ENCODE measurements at regions not wholly inside any gene's neighbourhood (a gene's known extent, or its start where the extent isn't known, plus 50 kb on each side); places are given as distances from the start of the nearest gene placed in this dataset.

GRCh38 chr13:89486709-89487108, 1815.5 kb downstream of the SLITRK5 start:
- H3K36me3 ChIP-seq (ENCODE audit: control insufficient read depth in 2 of 2, insufficient read depth in 1 of 2, low read length in 2 of 2), result no peaks in the 10 kb centered on the region
- ChIA-PET CTCF (no interaction called here), POLR2A (no interaction called here)
- no peak overlapping the region for H3K4me3 ChIP-seq (ENCODE audit: low read depth, low read length)
- no peak overlapping the region for H3K27ac ChIP-seq (ENCODE audit: extremely low read depth, low read depth, low read length)
- no peaks in the 10 kb centered on the region for H3K9me3 ChIP-seq (ENCODE audit: control insufficient read depth, insufficient read depth, low read depth, low read length)
- H3K4me1 ChIP-seq (ENCODE audit: control insufficient read depth, insufficient read depth, low read length), result no peaks in the 10 kb centered on the region
- TF ChIP-seq ZSCAN18 (tag by site-specific recombination; IDR thresholded peaks at IDR 0.05) (no peak), ZNF548 (tag by site-specific recombination; IDR thresholded peaks at IDR 0.05) (no peak), ZNF19 (tag by site-specific recombination; IDR thresholded peaks at IDR 0.05; ENCODE audit: low read depth) (no peak), PATZ1 (tag by site-specific recombination; IDR thresholded peaks at IDR 0.05) (no peak), ZNF664 (tag by site-specific recombination; IDR thresholded peaks at IDR 0.05) (no peak), ZNF155 (tag by site-specific recombination; IDR thresholded peaks at IDR 0.05) (no peak), ZNF362 (tag by site-specific recombination; IDR thresholded peaks at IDR 0.05) (no peak)

DNA sequence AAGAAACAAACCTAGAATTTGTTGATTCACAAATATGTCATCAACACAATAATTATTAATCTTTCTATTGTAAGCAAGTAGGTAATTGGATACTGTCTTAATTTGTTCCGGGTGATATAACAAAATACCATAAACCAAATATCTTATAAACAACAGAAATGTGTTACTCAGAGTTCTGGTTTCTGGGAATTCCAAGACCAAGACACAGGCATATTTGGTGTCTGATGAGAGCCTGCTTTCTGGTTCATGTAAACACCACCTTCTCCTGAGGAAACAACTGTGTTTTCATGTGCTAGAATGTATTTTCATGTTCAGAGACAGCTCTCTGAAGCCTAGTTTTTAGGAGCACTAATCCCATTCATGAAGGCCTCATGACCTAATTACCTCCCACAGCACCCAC, 1819.5 kb downstream of the SLITRK5 start:
- Histone ChIP-seq H3K36me3 (ENCODE audit: control insufficient read depth in 2 of 2, insufficient read depth in 1 of 2, low read length in 2 of 2) (no peaks in the 10 kb centered on the region), H3K4me1 (ENCODE audit: control insufficient read depth, insufficient read depth, low read length) (no peaks in the 10 kb centered on the region), H3K27ac (ENCODE audit: extremely low read depth, low read depth, low read length) (no peak overlapping the region), H3K4me3 (ENCODE audit: low read depth, low read length) (no peak overlapping the region), H3K9me3 (ENCODE audit: control insufficient read depth, insufficient read depth, low read depth, low read length) (no peaks in the 10 kb centered on the region)
- TF ChIP-seq ZFP37 (tag by site-specific recombination; IDR thresholded peaks at IDR 0.05) (no peak), YY1 (tag by site-specific recombination; IDR thresholded peaks at IDR 0.05) (no peak), ZNF16 (tag by site-specific recombination; IDR thresholded peaks at IDR 0.05; ENCODE audit: low read depth) (no peak), KLF16 (tag by site-specific recombination; IDR thresholded peaks at IDR 0.05) (no peak), REPIN1 (tag by site-specific recombination; IDR thresholded peaks at IDR 0.05; ENCODE audit: low read depth) (no peak), ZNF660 (tag by site-specific recombination; IDR thresholded peaks at IDR 0.05) (no peak), ZNF623 (tag by site-specific recombination; IDR thresholded peaks at IDR 0.05) (no peak), KLF9 (tag by site-specific recombination; IDR thresholded peaks at IDR 0.05; ENCODE audit: low read depth) (no peak), ZNF37A (tag by site-specific recombination; IDR thresholded peaks at IDR 0.05) (no peak), ZNF18 (tag by site-specific recombination; IDR thresholded peaks at IDR 0.05) (no peak), ZNF391 (tag by site-specific recombination; IDR thresholded peaks at IDR 0.05; ENCODE audit: borderline replicate concordance, low read depth) (no peak), OVOL3 (tag by site-specific recombination; IDR thresholded peaks at IDR 0.05) (no peak), ZNF501 (tag by site-specific recombination; IDR thresholded peaks at IDR 0.05) (no peak), ZNF202 (tag by site-specific recombination; IDR thresholded peaks at IDR 0.05; ENCODE audit: borderline replicate concordance) (no peak), PRDM6 (tag by site-specific recombination; IDR thresholded peaks at IDR 0.05) (no peak)
- TF ChIP-seq, protein P1, sequence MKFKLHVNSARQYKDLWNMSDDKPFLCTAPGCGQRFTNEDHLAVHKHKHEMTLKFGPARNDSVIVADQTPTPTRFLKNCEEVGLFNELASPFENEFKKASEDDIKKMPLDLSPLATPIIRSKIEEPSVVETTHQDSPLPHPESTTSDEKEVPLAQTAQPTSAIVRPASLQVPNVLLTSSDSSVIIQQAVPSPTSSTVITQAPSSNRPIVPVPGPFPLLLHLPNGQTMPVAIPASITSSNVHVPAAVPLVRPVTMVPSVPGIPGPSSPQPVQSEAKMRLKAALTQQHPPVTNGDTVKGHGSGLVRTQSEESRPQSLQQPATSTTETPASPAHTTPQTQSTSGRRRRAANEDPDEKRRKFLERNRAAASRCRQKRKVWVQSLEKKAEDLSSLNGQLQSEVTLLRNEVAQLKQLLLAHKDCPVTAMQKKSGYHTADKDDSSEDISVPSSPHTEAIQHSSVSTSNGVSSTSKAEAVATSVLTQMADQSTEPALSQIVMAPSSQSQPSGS (tag by site-specific recombination; IDR thresholded peaks at IDR 0.05; ENCODE audit: low read depth), result no peak
- TF ChIP-seq, protein P2, sequence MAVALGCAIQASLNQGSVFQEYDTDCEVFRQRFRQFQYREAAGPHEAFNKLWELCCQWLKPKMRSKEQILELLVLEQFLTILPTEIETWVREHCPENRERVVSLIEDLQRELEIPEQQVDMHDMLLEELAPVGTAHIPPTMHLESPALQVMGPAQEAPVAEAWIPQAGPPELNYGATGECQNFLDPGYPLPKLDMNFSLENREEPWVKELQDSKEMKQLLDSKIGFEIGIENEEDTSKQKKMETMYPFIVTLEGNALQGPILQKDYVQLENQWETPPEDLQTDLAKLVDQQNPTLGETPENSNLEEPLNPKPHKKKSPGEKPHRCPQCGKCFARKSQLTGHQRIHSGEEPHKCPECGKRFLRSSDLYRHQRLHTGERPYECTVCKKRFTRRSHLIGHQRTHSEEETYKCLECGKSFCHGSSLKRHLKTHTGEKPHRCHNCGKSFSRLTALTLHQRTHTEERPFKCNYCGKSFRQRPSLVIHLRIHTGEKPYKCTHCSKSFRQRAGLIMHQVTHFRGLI (tag by site-specific recombination; IDR thresholded peaks at IDR 0.05), result no peak
- ChIA-PET POLR2A (no interaction called here), CTCF (no interaction called here)

All from HEK293 (cell line).